SK-N-SH (cell line): ENCODE measurements at regions not wholly inside any gene's neighbourhood (a gene's known extent, or its start where the extent isn't known, plus 50 kb on each side); places are given as distances from the start of the nearest gene placed in this dataset.

Experiments used
- CTCF ChIA-PET: fragments of 300-600, 350-600 bp; formaldehyde crosslinking; extraction: SDS; loops from one replicate; lab custom pipeline; 2021; lab: Yijun Ruan, JAX
- POLR2A ChIA-PET: fragments of 350-600 bp; sonication (Branson Sonifier 250); formaldehyde crosslinking; extraction: SDS; loops from one replicate; lab custom pipeline; 2020; ENCODE audit warnings: antibody characterized with exemption, inconsistent platforms; lab: Yijun Ruan, JAX
- DNase-seq: peaks from one replicate; pipeline ENCODE4 v3.0.0; 2012
- H2AFZ ChIP-seq: fragments of 200-600 bp; sonication (generic); 2 replicates; pipeline ENCODE4 v1.8.1; 2016; ENCODE audit warnings: antibody characterized with exemption, mild to moderate bottlenecking, low read depth
- H3F3A ChIP-seq: fragments of 200-600 bp; sonication (generic); replicated peaks from 2 replicates; pipeline ENCODE3; 2016; ENCODE audit warnings: antibody characterized with exemption, mild to moderate bottlenecking; ENCODE audit not compliant: insufficient read depth
- H3K27ac ChIP-seq, 2 experiments: fragments of 200-500 bp in 1 of 2; fragments of 200-600 bp in 1 of 2; sonication (Bioruptor generic) in 1 of 2; sonication (generic), shearing (Covaris generic) in 1 of 2; 2 replicates each; pipeline versions ENCODE4 v1.5.1 to v1.6.1; 2014 to 2016; ENCODE audit warnings: low read depth in 2 of 2, inconsistent platforms in 1 of 2, low read length in 1 of 2, mild to moderate bottlenecking in 1 of 2, mixed read lengths in 1 of 2
- H3K27me3 ChIP-seq: fragments of 200-600 bp; sonication (generic), shearing (Covaris generic); 2 replicates; pipeline ENCODE4 v1.6.1; 2016; ENCODE audit warnings: mixed run types; ENCODE audit not compliant: insufficient read depth
- H3K36me3 ChIP-seq, 2 experiments: fragments of 200-500 bp in 1 of 2; fragments of 200-600 bp in 1 of 2; sonication (Bioruptor generic) in 1 of 2; sonication (generic) in 1 of 2; replicated peaks in 1 of 2; 2 replicates each; pipeline versions ENCODE3 to v1.5.1; 2014 to 2016; ENCODE audit warnings: low read length in 1 of 2, mild to moderate bottlenecking in 1 of 2; ENCODE audit not compliant: insufficient read depth in 2 of 2, control insufficient read depth in 1 of 2
- H3K4me1 ChIP-seq, 2 experiments: fragments of 200-500 bp in 1 of 2; fragments of 200-600 bp in 1 of 2; sonication (Bioruptor generic) in 1 of 2; sonication (generic), shearing (Covaris generic) in 1 of 2; 2 replicates each; pipeline versions ENCODE4 v1.5.1 to v1.6.1; 2014 to 2016; ENCODE audit warnings: low read depth in 1 of 2, low read length in 1 of 2, mixed run types in 1 of 2; ENCODE audit not compliant: insufficient read depth in 2 of 2, control insufficient read depth in 1 of 2
- H3K4me2 ChIP-seq: fragments of 200-600 bp; sonication (generic), shearing (Covaris generic); 2 replicates; pipeline ENCODE4 v1.6.1; 2017; ENCODE audit warnings: mixed run types
- H3K4me3 ChIP-seq, 2 experiments: fragments of 200-500 bp in 1 of 2; fragments of 200-600 bp in 1 of 2; sonication (Bioruptor generic) in 1 of 2; sonication (generic), shearing (Covaris generic) in 1 of 2; 2 replicates each; pipeline versions ENCODE4 v1.5.1 to v1.8.1; 2014 to 2016; ENCODE audit warnings: low read depth in 2 of 2, inconsistent platforms in 1 of 2, low read length in 1 of 2, mild to moderate bottlenecking in 1 of 2, mixed read lengths in 1 of 2, moderate library complexity in 1 of 2
- H3K79me2 ChIP-seq: fragments of 200-600 bp; sonication (generic); 2 replicates; pipeline ENCODE4 v1.8.1; 2017; ENCODE audit warnings: mild to moderate bottlenecking; ENCODE audit not compliant: insufficient read depth
- H3K9ac ChIP-seq: fragments of 200-600 bp; sonication (generic); 2 replicates; pipeline ENCODE4 v1.6.1; 2017; ENCODE audit warnings: mixed run types
- H3K9me2 ChIP-seq: fragments of 200-600 bp; sonication (generic); 2 replicates; pipeline ENCODE4 v1.6.1; 2017; ENCODE audit warnings: mixed run types
- H3K9me3 ChIP-seq: fragments of 200-600 bp; sonication (generic); 2 replicates; pipeline ENCODE4 v1.6.1; 2017; ENCODE audit warnings: mixed run types, mild to moderate bottlenecking, moderate library complexity
- H4K20me1 ChIP-seq: fragments of 200-600 bp; sonication (generic); 2 replicates; pipeline ENCODE4 v1.6.1; 2017; ENCODE audit warnings: mild to moderate bottlenecking, mixed run types; ENCODE audit not compliant: insufficient read depth
- ELF1 ChIP-seq: IDR thresholded peaks from 2 replicates; pipeline ENCODE4 v1.4.0; 2012
- EP300 ChIP-seq, 2 experiments: IDR thresholded peaks; 2 replicates each; pipeline versions ENCODE4 v1.4.0 to v1.6.1; 2012; ENCODE audit warnings: borderline replicate concordance in 1 of 2, low read depth in 1 of 2, low read length in 1 of 2
- EZH2phosphoT487 ChIP-seq: fragments of 200-600 bp; sonication (generic); IDR thresholded peaks from 2 replicates; pipeline ENCODE4 v1.6.1; 2017; ENCODE audit warnings: low read depth, mixed run types, mild to moderate bottlenecking, antibody characterized with exemption, moderate library complexity, borderline replicate concordance
- FOSL2 ChIP-seq: IDR thresholded peaks from 2 replicates; pipeline ENCODE4 v1.4.0; 2012; ENCODE audit warnings: low read depth, mild to moderate bottlenecking, moderate library complexity, borderline replicate concordance
- FOXJ3 ChIP-seq: sonication (generic); formaldehyde crosslinking; IDR thresholded peaks from 2 replicates; pipeline ENCODE4 v1.5.1; 2020; ENCODE audit warnings: mild to moderate bottlenecking, missing genetic modification reagents
- GABPA ChIP-seq: IDR thresholded peaks from 2 replicates; pipeline ENCODE4 v1.4.0; 2012; ENCODE audit warnings: low read depth, mild to moderate bottlenecking
- JUND ChIP-seq: IDR thresholded peaks from 2 replicates; pipeline ENCODE4 v1.4.0; 2012
- MEF2A ChIP-seq: IDR thresholded peaks from 2 replicates; pipeline ENCODE4 v1.4.0; 2012; ENCODE audit warnings: low read depth, borderline replicate concordance
- NFIC ChIP-seq: IDR thresholded peaks from 2 replicates; pipeline ENCODE4 v1.4.0; 2012; ENCODE audit warnings: borderline replicate concordance
- POLR2AphosphoS5 ChIP-seq: IDR thresholded peaks from 2 replicates; pipeline ENCODE4 v1.6.1; 2012; ENCODE audit warnings: low read depth, low read length
- RAD21 ChIP-seq: IDR thresholded peaks from 2 replicates; pipeline ENCODE4 v1.6.1; 2012; ENCODE audit warnings: mild to moderate bottlenecking, low read length
- RCOR1 ChIP-seq: fragments of 150-350 bp; IDR thresholded peaks from 2 replicates; pipeline ENCODE4 v1.6.1; 2017; ENCODE audit warnings: antibody characterized with exemption, low read length
- RFX5 ChIP-seq: IDR thresholded peaks from 2 replicates; pipeline ENCODE4 v1.6.1; 2012; ENCODE audit warnings: mild to moderate bottlenecking, improper control_type of control experiment, low read length
- RXRA ChIP-seq: IDR thresholded peaks from 2 replicates; pipeline ENCODE4 v1.4.0; 2012; ENCODE audit warnings: low read depth, mild to moderate bottlenecking, borderline replicate concordance
- SMC3 ChIP-seq: IDR thresholded peaks from 2 replicates; pipeline ENCODE4 v1.6.1; 2012; ENCODE audit warnings: low read depth, low read length, improper control_type of control experiment
- TAF1 ChIP-seq: IDR thresholded peaks from 2 replicates; pipeline ENCODE4 v1.6.1; 2012; ENCODE audit warnings: low read depth, mild to moderate bottlenecking, low read length, moderate library complexity, borderline replicate concordance
- TCF12 ChIP-seq: IDR thresholded peaks from 2 replicates; pipeline ENCODE4 v1.4.0; 2012
- WGBS: methylation state at CpG from one replicate; pipeline ENCODE4 v1.1.6; 2017; ENCODE audit warnings: low lambda C conversion rate; 5-methylcytosine and 5-hydroxymethylcytosine counted together
- TF ChIP-seq, protein P1 (sequence below): IDR thresholded peaks from 2 replicates; pipeline ENCODE4; 2012
- TF ChIP-seq, protein P2 (sequence below): IDR thresholded peaks from 2 replicates; pipeline ENCODE4 v1.6.1; 2012; ENCODE audit warnings: mild to moderate bottlenecking, low read depth, low read length, moderate library complexity

DNA sequence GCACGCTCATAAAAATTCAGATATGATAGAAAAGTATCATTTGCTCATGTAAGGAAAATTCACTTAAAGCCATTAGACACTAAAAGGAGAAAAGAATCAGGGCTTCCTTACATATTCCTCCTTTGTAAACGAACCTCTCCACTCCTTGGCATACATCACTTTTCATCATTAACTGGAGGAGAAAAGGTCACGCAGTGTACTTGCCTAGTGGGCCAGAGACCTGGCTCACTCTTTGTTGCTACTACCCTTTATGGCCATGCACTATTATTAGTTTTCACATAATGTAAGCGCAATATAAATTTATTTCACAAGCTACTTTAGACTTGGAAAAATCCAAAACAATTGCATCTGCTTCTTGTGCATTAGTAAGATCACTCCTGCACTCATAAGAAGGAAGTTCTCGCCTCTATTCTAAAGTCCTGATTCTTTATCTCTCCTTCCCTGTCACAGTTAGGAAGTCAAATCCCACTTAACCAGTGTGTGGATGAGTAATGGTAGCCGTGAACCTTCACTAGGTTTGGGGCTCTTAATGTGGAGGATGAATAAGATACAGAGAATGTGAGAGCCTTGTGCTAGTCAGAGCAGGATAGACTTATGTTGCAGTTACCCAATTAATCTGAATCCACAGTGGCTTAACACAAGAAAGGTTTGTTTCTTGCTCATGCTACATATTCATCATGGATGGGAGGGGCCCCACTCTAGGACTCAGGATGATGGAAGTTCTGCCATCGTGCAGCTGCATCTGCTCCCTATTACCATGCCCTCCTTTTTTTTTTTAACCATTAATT, 115.0 kb upstream of the GLS start:
- CTCF ChIA-PET: interaction anchor here (1.5 kb wide), 1 partner anchor 15 kb away, joined by 5 read pairs; no protein-coding TSS in a partner anchor
- Histone ChIP-seq H3K27me3 (no peaks in the 10 kb centered on the region), H3K4me2 (no peak overlapping the region), H3K79me2 (no peaks in the 10 kb centered on the region), H3K36me3 (no peaks in the 10 kb centered on the region), H3K4me3 (no peak overlapping the region), H3K9me3 (no peaks in the 10 kb centered on the region), H4K20me1 (no peaks in the 10 kb centered on the region), H2AFZ (no peak overlapping the region), H3K27ac (peak overlapping the region in 1 of 2 experiments; percentile 43; a peak in 1 of 4 replicates), H3K4me1 (peaks cover 0 to 2% of the 10 kb centered on the region in 2 experiments; a peak in 1 of 4 replicates), H3K9ac (no peak overlapping the region), H3F3A (peaks cover 5% of the 10 kb centered on the region), H3K9me2 (no peaks in the 10 kb centered on the region)
- DNase-seq: peak; percentile 39
- 0 out of 4 replicates have a peak, but pooled peaks of 1 of the 2 experiments have one; percentile 45 for TF ChIP-seq EP300 (IDR thresholded peaks at IDR 0.05; ENCODE audit: borderline replicate concordance in 1 of 2, low read depth in 1 of 2, low read length in 1 of 2)
- TF ChIP-seq, protein P1, sequence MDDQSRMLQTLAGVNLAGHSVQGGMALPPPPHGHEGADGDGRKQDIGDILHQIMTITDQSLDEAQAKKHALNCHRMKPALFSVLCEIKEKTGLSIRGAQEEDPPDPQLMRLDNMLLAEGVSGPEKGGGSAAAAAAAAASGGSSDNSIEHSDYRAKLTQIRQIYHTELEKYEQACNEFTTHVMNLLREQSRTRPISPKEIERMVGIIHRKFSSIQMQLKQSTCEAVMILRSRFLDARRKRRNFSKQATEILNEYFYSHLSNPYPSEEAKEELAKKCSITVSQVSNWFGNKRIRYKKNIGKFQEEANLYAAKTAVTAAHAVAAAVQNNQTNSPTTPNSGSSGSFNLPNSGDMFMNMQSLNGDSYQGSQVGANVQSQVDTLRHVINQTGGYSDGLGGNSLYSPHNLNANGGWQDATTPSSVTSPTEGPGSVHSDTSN: peak; percentile 14; the same call in 1 of the 2 replicates
- no peak for TF ChIP-seq RFX5
- TF ChIP-seq RCOR1: peak; percentile 28; the same call in 1 of the 2 replicates
- TF ChIP-seq SMC3: peak; percentile 2; the same call in 1 of the 2 replicates
- no peak for TF ChIP-seq EZH2phosphoT487
- peak; percentile 22; the same call in 1 of the 2 replicates for TF ChIP-seq FOSL2
- TF ChIP-seq RXRA: no peak
- no peak for TF ChIP-seq NFIC
- TF ChIP-seq TAF1: no peak
- peak; percentile 49 for TF ChIP-seq JUND
- TF ChIP-seq FOXJ3 (CRISPR knock-in tag): no peak
- no peak for TF ChIP-seq ELF1
- TF ChIP-seq POLR2AphosphoS5: no peak
- peak; percentile 39 for TF ChIP-seq TCF12
- no peak for TF ChIP-seq MEF2A
- peak; percentile 3; the same call in 1 of the 2 replicates for TF ChIP-seq RAD21
- TF ChIP-seq, protein P2, sequence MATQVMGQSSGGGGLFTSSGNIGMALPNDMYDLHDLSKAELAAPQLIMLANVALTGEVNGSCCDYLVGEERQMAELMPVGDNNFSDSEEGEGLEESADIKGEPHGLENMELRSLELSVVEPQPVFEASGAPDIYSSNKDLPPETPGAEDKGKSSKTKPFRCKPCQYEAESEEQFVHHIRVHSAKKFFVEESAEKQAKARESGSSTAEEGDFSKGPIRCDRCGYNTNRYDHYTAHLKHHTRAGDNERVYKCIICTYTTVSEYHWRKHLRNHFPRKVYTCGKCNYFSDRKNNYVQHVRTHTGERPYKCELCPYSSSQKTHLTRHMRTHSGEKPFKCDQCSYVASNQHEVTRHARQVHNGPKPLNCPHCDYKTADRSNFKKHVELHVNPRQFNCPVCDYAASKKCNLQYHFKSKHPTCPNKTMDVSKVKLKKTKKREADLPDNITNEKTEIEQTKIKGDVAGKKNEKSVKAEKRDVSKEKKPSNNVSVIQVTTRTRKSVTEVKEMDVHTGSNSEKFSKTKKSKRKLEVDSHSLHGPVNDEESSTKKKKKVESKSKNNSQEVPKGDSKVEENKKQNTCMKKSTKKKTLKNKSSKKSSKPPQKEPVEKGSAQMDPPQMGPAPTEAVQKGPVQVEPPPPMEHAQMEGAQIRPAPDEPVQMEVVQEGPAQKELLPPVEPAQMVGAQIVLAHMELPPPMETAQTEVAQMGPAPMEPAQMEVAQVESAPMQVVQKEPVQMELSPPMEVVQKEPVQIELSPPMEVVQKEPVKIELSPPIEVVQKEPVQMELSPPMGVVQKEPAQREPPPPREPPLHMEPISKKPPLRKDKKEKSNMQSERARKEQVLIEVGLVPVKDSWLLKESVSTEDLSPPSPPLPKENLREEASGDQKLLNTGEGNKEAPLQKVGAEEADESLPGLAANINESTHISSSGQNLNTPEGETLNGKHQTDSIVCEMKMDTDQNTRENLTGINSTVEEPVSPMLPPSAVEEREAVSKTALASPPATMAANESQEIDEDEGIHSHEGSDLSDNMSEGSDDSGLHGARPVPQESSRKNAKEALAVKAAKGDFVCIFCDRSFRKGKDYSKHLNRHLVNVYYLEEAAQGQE: no peak
- TF ChIP-seq GABPA: no peak
- 69% methylated on average over 7 of the region's 7 CpGs for WGBS
- POLR2A ChIA-PET: no interaction called here
